ENCODE measurements at regions not wholly inside any gene's neighbourhood (a gene's known extent, or its start where the extent isn't known, plus 50 kb on each side); places are given as distances from the start of the nearest gene placed in this dataset.

GRCh38 chr15:66993874-66994696 is 71.3 kb upstream of the SMAD3 start:
- Histone ChIP-seq H2AFZ (ENCODE audit: control insufficient read depth, low read length) (no peak overlapping the region), H3K4me1 (ENCODE audit: control insufficient read depth, extremely low read depth, insufficient read depth, low read length) (peaks cover 2% of the 10 kb centered on the region), H3K9ac (ENCODE audit: control insufficient read depth, extremely low read depth, insufficient read depth, low read length) (no peak overlapping the region), H4K20me1 (ENCODE audit: control insufficient read depth, extremely low read depth, insufficient read depth, low read length) (no peaks in the 10 kb centered on the region), H3K4me3 (ENCODE audit: control insufficient read depth in 2 of 3, extremely low read depth in 1 of 3, insufficient read depth in 2 of 3, low read depth in 1 of 3, low read length in 3 of 3) (no peak overlapping the region), H3K4me2 (ENCODE audit: control insufficient read depth, extremely low read depth, insufficient read depth, low read depth, low read length) (no peak overlapping the region), H3K79me2 (ENCODE audit: control insufficient read depth, insufficient read depth, low read length) (no peaks in the 10 kb centered on the region), H3K27me3 (ENCODE audit: control insufficient read depth, extremely low read depth, insufficient read depth, low read length) (no peaks in the 10 kb centered on the region), H3K9me3 (ENCODE audit: control insufficient read depth, low read depth, low read length) (no peaks in the 10 kb centered on the region), H3K27ac (ENCODE audit: control insufficient read depth, insufficient read depth, low read length) (no peak overlapping the region), H3K9me1 (ENCODE audit: control insufficient read depth, extremely low read depth, insufficient read depth, low read length) (no peaks in the 10 kb centered on the region), H3K36me3 (ENCODE audit: control insufficient read depth in 2 of 2, extremely low read depth in 1 of 2, insufficient read depth in 2 of 2, low read length in 2 of 2) (no peaks in the 10 kb centered on the region)
- TF ChIP-seq CTCF (optimal IDR thresholded peaks at IDR 0.05 in 1 of 3, IDR thresholded peaks at IDR 0.05 in 1 of 3, conservative IDR thresholded peaks at IDR 0.05 in 1 of 3; ENCODE audit: extremely low read depth in 1 of 3, insufficient read depth in 2 of 3, low read length in 3 of 3), result no peak
- no peak for TF ChIP-seq EZH2 (IDR thresholded peaks at IDR 0.05; ENCODE audit: low read length)
- no peak for FAIRE-seq
- dilution Hi-C loops (cut with MboI; ENCODE audit: extremely low pct_ligation_motif_present, low sequenced_read_pairs), result no loop called here
- DNase-seq (ENCODE audit: low read depth, low spot score), result no peak

- H3K27ac ChIP-seq (ENCODE audit: control insufficient read depth, insufficient read depth, low read length), result no peak overlapping the region
- no peaks in the 10 kb centered on the region for H3K9me3 ChIP-seq (ENCODE audit: control insufficient read depth, low read depth, low read length)
- no peak overlapping the region for H3K9ac ChIP-seq (ENCODE audit: control insufficient read depth, extremely low read depth, insufficient read depth, low read length)
- H2AFZ ChIP-seq (ENCODE audit: control insufficient read depth, low read length), result no peak overlapping the region
- H4K20me1 ChIP-seq (ENCODE audit: control insufficient read depth, extremely low read depth, insufficient read depth, low read length), result no peaks in the 10 kb centered on the region
- no peaks in the 10 kb centered on the region for H3K27me3 ChIP-seq (ENCODE audit: control insufficient read depth, extremely low read depth, insufficient read depth, low read length)
- no peaks in the 10 kb centered on the region for H3K9me1 ChIP-seq (ENCODE audit: control insufficient read depth, extremely low read depth, insufficient read depth, low read length)
- no peaks in the 10 kb centered on the region for H3K36me3 ChIP-seq (ENCODE audit: control insufficient read depth in 2 of 2, extremely low read depth in 1 of 2, insufficient read depth in 2 of 2, low read length in 2 of 2)
- no peak for DNase-seq (ENCODE audit: low read depth, low spot score)
- no peak for TF ChIP-seq CTCF (optimal IDR thresholded peaks at IDR 0.05 in 1 of 3, IDR thresholded peaks at IDR 0.05 in 1 of 3, conservative IDR thresholded peaks at IDR 0.05 in 1 of 3; ENCODE audit: extremely low read depth in 1 of 3, insufficient read depth in 2 of 3, low read length in 3 of 3)
- TF ChIP-seq EZH2 (IDR thresholded peaks at IDR 0.05; ENCODE audit: low read length), result no peak
- H3K4me2 ChIP-seq (ENCODE audit: control insufficient read depth, extremely low read depth, insufficient read depth, low read depth, low read length), result no peak overlapping the region
- peaks cover 2% of the 10 kb centered on the region for H3K4me1 ChIP-seq (ENCODE audit: control insufficient read depth, extremely low read depth, insufficient read depth, low read length)
- no peak for FAIRE-seq
- no peaks in the 10 kb centered on the region for H3K79me2 ChIP-seq (ENCODE audit: control insufficient read depth, insufficient read depth, low read length)
- H3K4me3 ChIP-seq (ENCODE audit: control insufficient read depth in 2 of 3, extremely low read depth in 1 of 3, insufficient read depth in 2 of 3, low read depth in 1 of 3, low read length in 3 of 3), result no peak overlapping the region
- dilution Hi-C loops (cut with MboI; ENCODE audit: extremely low pct_ligation_motif_present, low sequenced_read_pairs), result no loop called here
Observed at GRCh38 chr15:66994927-66995656, 70.3 kb upstream of the SMAD3 start.
